Hepatocyte (in vitro differentiated cells): ENCODE measurements at regions not wholly inside any gene's neighbourhood (a gene's known extent, or its start where the extent isn't known, plus 50 kb on each side); places are given as distances from the start of the nearest gene placed in this dataset.

Experiments
- DNase-seq: peaks from one replicate; pipeline ENCODE4 v3.0.0-alpha.2; 2016; ENCODE audit warnings: low spot score
- H2AFZ ChIP-seq: fragments of 200-600 bp; sonication (generic); 2 replicates; pipeline ENCODE4 v1.6.0; 2016; ENCODE audit warnings: antibody characterized with exemption, mild to moderate bottlenecking
- H3K27ac ChIP-seq: fragments of 200-600 bp; sonication (generic); 2 replicates; pipeline ENCODE4 v1.5.1; 2016; ENCODE audit warnings: mild to moderate bottlenecking
- H3K27me3 ChIP-seq: fragments of 200-600 bp; sonication (generic); 2 replicates; pipeline ENCODE4 v1.6.1; 2016
- H3K36me3 ChIP-seq: fragments of 200-600 bp; sonication (generic); replicated peaks from 2 replicates; pipeline ENCODE4 v1.5.1; 2016; ENCODE audit warnings: low read depth; ENCODE audit not compliant: insufficient read depth
- H3K4me1 ChIP-seq: fragments of 200-600 bp; sonication (generic); 2 replicates; pipeline ENCODE4 v1.5.1; 2016; ENCODE audit warnings: mild to moderate bottlenecking, moderate library complexity; ENCODE audit not compliant: insufficient read depth
- H3K4me2 ChIP-seq: fragments of 200-600 bp; sonication (generic); 2 replicates; pipeline ENCODE4 v1.6.0; 2016
- H3K4me3 ChIP-seq: fragments of 200-600 bp; sonication (generic); 2 replicates; pipeline ENCODE4 v1.5.1; 2016; ENCODE audit warnings: mild to moderate bottlenecking
- H3K79me2 ChIP-seq: fragments of 200-600 bp; sonication (generic); 2 replicates; pipeline ENCODE4 v1.6.0; 2017; ENCODE audit warnings: mild to moderate bottlenecking
- H3K9me2 ChIP-seq: fragments of 200-600 bp; sonication (generic); replicated peaks from 2 replicates; pipeline ENCODE4 v1.6.0; 2017; ENCODE audit warnings: mild to moderate bottlenecking; ENCODE audit not compliant: insufficient read depth
- H3K9me3 ChIP-seq: fragments of 200-600 bp; sonication (generic); 2 replicates; pipeline ENCODE4 v1.5.1; 2016; ENCODE audit warnings: low read depth, mild to moderate bottlenecking
- H4K20me1 ChIP-seq: fragments of 200-600 bp; sonication (generic); 2 replicates; pipeline ENCODE4 v1.6.0; 2016; ENCODE audit warnings: mild to moderate bottlenecking; ENCODE audit not compliant: insufficient read depth, poor library complexity, severe bottlenecking
- EZH2 ChIP-seq: fragments of 200-600 bp; sonication (generic); IDR thresholded peaks from 2 replicates; pipeline ENCODE4 v1.6.1; 2016; ENCODE audit warnings: antibody characterized with exemption, mild to moderate bottlenecking, borderline replicate concordance
- EZH2phosphoT487 ChIP-seq: fragments of 200-600 bp; sonication (generic); IDR thresholded peaks from one replicate; pipeline ENCODE4 v1.6.1; 2018; ENCODE audit warnings: antibody characterized with exemption, mild to moderate bottlenecking, low read depth, moderate library complexity; ENCODE audit not compliant: unreplicated experiment, severe bottlenecking
- WGBS: methylation state at CpG from one replicate; pipeline ENCODE4 v1.1.6; 2016; ENCODE audit warnings: low lambda C conversion rate; ENCODE audit errors: missing lambda C conversion rate; 5-methylcytosine and 5-hydroxymethylcytosine counted together
- TF ChIP-seq, protein P1 (sequence below): fragments of 200-600 bp; sonication (generic); IDR thresholded peaks from 2 replicates; pipeline ENCODE4 v1.5.1; 2016; ENCODE audit warnings: antibody characterized with exemption, mild to moderate bottlenecking; ENCODE audit not compliant: poor library complexity

DNA sequence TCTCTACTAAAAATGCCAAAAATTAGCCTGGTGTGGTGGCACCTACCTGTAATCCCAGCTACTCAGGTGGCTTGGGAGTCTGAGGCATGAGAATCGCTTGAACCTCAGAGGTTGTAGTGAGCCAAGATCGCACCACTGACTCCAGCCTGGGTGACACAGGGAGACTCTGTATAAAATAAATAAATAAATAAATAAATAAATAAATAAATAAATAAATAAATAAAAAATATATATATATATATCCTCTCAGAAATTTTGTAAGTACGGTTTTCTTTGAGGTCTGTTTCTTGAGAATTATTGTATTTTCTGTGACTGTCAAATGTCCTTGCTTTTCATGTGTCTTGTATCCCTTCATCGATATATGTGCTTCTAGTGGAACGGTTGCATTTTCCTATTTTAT, 406.9 kb upstream of the FIGN start:
- Histone ChIP-seq H3K9me2 (no peaks in the 10 kb centered on the region), H3K79me2 (no peaks in the 10 kb centered on the region), H3K4me2 (no peak overlapping the region), H4K20me1 (no peaks in the 10 kb centered on the region), H3K9me3 (no peaks in the 10 kb centered on the region), H3K27ac (no peak overlapping the region), H3K27me3 (no peaks in the 10 kb centered on the region), H3K4me3 (no peak overlapping the region), H2AFZ (no peak overlapping the region), H3K36me3 (no peaks in the 10 kb centered on the region), H3K4me1 (no peaks in the 10 kb centered on the region)
- no peak for DNase-seq
- no peak for TF ChIP-seq EZH2
- TF ChIP-seq EZH2phosphoT487: no peak
- TF ChIP-seq, protein P1, sequence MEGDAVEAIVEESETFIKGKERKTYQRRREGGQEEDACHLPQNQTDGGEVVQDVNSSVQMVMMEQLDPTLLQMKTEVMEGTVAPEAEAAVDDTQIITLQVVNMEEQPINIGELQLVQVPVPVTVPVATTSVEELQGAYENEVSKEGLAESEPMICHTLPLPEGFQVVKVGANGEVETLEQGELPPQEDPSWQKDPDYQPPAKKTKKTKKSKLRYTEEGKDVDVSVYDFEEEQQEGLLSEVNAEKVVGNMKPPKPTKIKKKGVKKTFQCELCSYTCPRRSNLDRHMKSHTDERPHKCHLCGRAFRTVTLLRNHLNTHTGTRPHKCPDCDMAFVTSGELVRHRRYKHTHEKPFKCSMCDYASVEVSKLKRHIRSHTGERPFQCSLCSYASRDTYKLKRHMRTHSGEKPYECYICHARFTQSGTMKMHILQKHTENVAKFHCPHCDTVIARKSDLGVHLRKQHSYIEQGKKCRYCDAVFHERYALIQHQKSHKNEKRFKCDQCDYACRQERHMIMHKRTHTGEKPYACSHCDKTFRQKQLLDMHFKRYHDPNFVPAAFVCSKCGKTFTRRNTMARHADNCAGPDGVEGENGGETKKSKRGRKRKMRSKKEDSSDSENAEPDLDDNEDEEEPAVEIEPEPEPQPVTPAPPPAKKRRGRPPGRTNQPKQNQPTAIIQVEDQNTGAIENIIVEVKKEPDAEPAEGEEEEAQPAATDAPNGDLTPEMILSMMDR: no peak
- WGBS: 98% methylated on average over 5 of the region's 5 CpGs

DNA sequence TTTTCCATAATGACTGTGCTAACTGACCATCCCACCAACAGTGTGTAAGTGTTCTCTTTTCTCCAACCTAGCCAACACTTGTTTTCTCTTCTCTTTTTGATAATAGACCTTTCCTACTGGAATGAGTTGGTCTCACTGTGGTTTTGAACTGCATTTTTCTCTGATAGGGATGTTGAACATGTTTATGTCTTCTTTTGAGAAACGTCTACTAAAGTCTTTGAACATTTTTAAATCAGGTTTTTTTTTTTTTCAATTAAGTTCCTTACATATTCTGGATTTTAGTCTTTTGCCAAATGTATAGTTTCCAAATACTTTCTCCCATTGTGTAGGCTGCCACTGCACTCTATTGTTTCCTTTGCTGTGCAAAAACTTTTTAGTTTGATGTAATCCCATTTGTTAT, 405.5 kb upstream of the FIGN start:
- Histone ChIP-seq H3K79me2 (no peaks in the 10 kb centered on the region), H3K36me3 (no peaks in the 10 kb centered on the region), H3K9me3 (no peaks in the 10 kb centered on the region), H3K4me3 (no peak overlapping the region), H2AFZ (no peak overlapping the region), H3K9me2 (no peaks in the 10 kb centered on the region), H3K27ac (no peak overlapping the region), H3K4me1 (no peaks in the 10 kb centered on the region), H3K4me2 (no peak overlapping the region), H3K27me3 (no peaks in the 10 kb centered on the region), H4K20me1 (no peaks in the 10 kb centered on the region)
- TF ChIP-seq EZH2 (no peak), EZH2phosphoT487 (no peak)
- TF ChIP-seq, protein P1: no peak
- DNase-seq: no peak
- 42% methylated on average over 1 of the region's 1 CpG for WGBS

DNA sequence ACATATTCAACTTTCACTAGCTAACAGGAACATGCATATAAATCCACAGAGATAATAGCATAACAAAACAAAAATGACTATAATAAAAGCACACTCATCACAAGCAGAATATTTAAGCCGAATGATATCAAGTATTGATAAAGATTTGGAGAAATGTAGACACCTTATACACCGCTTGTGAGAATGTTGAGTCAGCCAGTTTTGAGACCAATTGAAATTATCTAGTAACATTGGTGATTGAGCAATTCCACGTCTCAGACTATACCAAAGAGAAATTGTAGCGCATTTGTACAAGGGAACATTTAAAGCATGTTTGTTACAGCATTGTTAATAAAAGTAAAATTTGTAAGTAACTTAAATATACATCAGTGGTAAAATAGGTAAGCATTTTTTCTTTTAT, 402.9 kb upstream of the FIGN start:
- Histone ChIP-seq H3K9me2 (no peaks in the 10 kb centered on the region), H3K27ac (no peak overlapping the region), H2AFZ (no peak overlapping the region), H3K4me1 (no peaks in the 10 kb centered on the region), H3K4me2 (no peak overlapping the region), H3K79me2 (no peaks in the 10 kb centered on the region), H3K4me3 (no peak overlapping the region), H3K36me3 (no peaks in the 10 kb centered on the region), H3K9me3 (no peaks in the 10 kb centered on the region), H4K20me1 (no peaks in the 10 kb centered on the region), H3K27me3 (no peaks in the 10 kb centered on the region)
- 94% methylated on average over 4 of the region's 4 CpGs for WGBS
- no peak for DNase-seq
- TF ChIP-seq EZH2phosphoT487 (no peak), EZH2 (no peak)
- TF ChIP-seq, protein P1: no peak

DNA sequence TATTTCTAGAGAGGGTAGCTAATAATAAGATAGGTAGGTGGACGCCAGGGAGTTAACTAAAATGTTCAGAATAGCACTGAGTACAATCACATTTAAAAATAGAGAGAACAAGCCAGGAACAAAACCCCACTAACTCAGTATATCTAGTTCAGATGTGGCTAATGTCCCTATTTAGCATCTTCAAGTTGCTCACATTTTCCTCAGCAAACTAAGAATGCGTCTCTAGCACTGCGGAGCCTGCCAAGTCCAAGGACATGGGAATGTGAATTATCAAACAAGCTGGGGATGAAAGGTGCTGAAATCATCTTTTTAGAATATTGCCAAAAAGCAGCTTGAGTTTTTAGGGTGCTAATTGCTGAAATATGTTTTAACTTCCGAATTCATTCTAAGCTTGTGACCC, 398.5 kb upstream of the FIGN start:
- no peak overlapping the region for H3K4me3 ChIP-seq
- no peak for TF ChIP-seq EZH2
- TF ChIP-seq, protein P1: no peak
- H3K4me2 ChIP-seq: no peak overlapping the region
- no peaks in the 10 kb centered on the region for H3K36me3 ChIP-seq
- H4K20me1 ChIP-seq: no peaks in the 10 kb centered on the region
- H2AFZ ChIP-seq: no peak overlapping the region
- WGBS: 87% methylated on average over 4 of the region's 4 CpGs
- H3K79me2 ChIP-seq: no peaks in the 10 kb centered on the region
- H3K4me1 ChIP-seq: no peaks in the 10 kb centered on the region
- DNase-seq: no peak
- no peaks in the 10 kb centered on the region for H3K9me2 ChIP-seq
- H3K27me3 ChIP-seq: no peaks in the 10 kb centered on the region
- no peak overlapping the region for H3K27ac ChIP-seq
- H3K9me3 ChIP-seq: no peaks in the 10 kb centered on the region
